ENCODE measurements at regions not wholly inside any gene's neighbourhood (a gene's known extent, or its start where the extent isn't known, plus 50 kb on each side); places are given as distances from the start of the nearest gene placed in this dataset.

DNA sequence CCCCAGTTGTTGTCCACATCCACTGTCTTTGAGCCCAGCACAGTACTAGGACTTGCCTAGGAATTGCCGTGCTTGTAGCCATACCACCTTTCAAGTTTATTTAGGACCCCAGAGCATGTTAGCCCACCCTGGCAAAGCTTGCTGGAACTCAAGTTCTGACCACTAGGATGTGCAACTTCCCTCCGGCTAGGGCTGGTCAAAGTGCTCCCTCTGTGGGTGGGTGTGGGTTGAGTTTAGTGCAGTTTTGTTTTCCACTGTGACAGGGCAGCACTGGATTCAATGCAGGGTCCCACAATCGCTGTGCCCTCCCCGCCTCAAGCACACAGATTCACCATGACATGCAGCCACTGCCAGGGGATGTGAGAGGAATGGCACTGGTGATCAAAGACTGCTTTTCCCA is 96.0 kb downstream of the RASGEF1B start:
- intact Hi-C loops (cut with DNase I) = no loop called here
- no peak for DNase-seq (ENCODE audit: low spot score)

DNA sequence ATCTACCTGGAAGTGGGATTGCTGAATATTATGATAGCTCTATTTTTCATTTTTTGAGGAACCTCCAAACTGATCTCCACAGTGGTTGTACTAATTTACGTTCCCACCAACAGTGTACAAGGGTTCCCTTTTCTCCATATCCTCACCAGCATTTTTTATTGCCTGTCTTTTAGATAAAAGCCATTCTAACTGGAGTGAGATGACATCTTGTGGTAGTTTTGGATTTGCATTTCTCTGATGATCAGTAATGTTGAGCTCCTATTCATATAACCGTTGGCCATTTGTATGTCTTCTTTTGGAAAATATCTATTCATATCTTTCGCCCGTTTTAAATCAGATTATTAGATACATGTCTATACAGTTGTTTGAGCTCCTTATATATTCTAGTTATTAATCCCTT is 101.8 kb downstream of the RASGEF1B start:
- DNase-seq (ENCODE audit: low spot score) = no peak
- intact Hi-C loops (cut with DNase I) = no loop called here

DNA sequence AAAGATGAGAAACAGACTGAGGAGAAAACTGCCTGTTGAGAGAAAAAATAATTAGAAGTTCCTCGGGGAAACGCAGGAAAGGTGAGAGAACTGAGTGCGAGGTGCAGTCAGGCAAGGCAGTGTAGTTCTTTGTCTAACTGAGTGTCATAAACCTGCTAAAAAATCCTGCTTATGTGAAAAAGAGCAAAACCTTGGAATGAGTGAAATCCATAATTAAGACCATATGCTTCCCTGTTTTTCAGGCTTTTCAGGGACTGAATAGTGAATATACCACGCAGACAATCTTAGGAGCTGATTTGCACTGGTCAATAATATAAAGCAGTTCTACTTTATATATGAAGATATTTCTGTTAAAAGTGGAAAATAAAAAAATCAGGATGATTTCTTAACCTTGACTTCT is 104.9 kb downstream of the RASGEF1B start:
- DNase-seq (ENCODE audit: low spot score) = no peak
- intact Hi-C loops (cut with DNase I) = loop anchor here in 1 of 2 donors (2.0 kb wide), 1 partner anchor 60 kb away; no protein-coding TSS in a partner anchor

DNA sequence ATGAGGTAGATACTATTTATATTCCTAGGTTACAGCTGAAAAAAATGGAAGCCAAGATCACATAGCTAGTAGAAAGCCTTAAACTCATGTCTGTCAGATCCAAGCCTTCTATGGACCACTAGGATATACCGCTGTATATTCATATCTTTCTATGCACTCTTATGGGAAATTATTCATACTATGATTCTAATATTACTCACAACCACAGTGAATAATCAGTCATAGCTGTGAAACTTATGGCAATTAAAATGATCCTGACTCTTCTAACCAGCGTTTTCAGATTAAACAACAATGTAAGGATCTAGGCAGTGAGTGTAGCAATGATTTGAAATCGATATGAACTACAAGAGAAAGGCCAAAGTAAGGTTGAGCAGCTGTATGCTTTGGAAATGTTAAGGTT is 111.0 kb downstream of the RASGEF1B start:
- intact Hi-C loops (cut with DNase I) = no loop called here
- no peak for DNase-seq (ENCODE audit: low spot score)

DNA sequence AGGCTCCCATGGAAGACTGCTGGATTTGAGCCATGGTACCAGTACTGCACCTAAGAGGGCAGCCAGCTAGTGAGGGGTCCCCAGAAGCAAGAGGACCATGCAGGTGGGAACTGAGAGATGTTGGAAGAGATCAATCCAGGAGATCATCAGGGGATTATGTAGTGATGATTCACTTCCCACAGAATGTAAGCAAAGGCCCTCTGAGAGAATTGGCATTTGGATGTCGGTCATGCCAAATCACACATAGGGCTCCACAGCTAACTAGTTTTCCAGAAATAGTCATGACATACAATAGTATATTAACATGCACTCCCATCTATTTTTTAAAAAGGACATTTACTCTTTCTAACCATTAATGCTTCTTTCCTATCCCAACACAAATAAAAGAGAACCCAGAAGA is 112.5 kb downstream of the RASGEF1B start:
- no peak for DNase-seq (ENCODE audit: low spot score)
- intact Hi-C loops (cut with DNase I) = loop anchor here (10.0 kb wide), 2 partner anchors 294 to 384 kb away; no protein-coding TSS in a partner anchor

DNA sequence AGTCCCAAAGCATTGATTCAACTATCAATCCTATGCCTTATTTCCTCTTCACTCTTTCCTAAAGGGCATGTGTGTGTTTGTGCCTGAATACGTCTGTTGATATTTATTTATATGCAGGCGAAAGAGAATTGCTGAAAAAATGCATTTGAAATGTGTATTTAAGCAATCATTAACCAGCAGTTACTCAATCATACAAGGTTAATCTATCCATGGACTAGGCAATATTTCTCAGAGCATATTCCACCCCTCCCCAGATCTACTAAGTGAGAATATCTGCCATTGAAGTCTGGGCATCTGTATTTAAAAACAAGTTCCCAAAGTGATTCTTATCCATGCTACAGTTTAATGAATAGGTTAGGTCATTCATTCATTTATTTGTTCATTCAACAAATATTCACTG is 113.6 kb downstream of the RASGEF1B start:
- DNase-seq (ENCODE audit: low spot score) = no peak
- intact Hi-C loops (cut with DNase I) = loop anchor here (10.0 kb wide), 2 partner anchors 293 to 383 kb away; no protein-coding TSS in a partner anchor

DNA sequence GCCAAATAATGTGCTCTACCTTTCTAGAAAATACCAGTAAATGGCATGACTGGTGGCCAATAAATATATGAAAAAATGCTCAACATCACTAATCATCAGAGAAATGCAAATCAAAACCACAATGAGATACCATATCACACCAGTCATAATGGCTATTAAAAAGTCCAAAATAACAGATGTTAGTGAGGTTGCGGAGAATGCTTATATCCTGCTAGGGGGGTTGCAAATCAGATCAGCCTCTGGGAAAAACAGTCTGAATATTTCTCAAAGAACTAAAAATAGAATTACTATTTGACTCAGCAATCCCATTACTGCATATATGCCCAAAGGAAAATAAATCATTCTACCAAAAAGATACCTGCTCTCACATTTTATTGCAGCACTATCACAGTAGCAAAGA is 115.1 kb downstream of the RASGEF1B start:
- DNase-seq (ENCODE audit: low spot score) = no peak
- intact Hi-C loops (cut with DNase I) = loop anchor here (10.0 kb wide), 2 partner anchors 292 to 382 kb away; no protein-coding TSS in a partner anchor

DNA sequence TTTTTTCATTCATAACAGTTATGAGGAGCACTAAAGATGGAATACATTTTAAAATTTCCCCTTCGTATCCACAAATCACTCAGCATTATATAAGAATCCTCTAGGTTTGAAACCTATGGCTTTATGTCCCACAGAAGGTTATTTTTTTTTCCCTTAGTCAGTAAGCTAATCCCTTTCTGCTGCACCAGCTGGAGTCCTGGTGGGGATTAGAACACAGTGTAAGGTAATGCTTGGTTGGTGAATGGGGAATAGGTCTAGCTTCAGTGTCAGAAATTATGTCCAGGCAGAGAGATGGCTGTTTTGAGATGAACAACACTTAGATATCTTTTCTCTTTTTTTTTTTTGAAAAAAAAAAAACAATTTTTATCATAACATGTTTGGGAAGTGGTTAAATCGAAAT is 116.6 kb downstream of the RASGEF1B start:
- intact Hi-C loops (cut with DNase I) = loop anchor here (10.0 kb wide), 2 partner anchors 290 to 380 kb away; no protein-coding TSS in a partner anchor
- no peak for DNase-seq (ENCODE audit: low spot score)

DNA sequence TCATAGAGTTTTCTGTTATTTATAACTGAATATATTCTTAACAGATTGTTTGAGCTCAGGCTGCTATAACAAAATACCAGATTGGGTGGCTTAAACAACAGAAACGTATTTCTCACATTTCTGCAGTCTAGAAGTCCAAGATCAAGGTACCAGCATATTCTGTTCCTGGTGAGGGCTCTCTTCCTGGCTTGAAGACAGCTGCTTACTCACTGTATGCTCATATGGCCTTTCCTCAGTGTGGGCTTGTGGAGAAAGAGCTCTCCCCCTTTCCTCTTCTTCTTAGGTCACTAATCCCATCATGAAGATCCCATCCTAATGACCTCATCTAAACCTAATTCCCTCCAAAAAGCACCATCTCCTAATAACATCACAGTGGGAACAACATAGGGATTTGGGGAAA is 117.8 kb downstream of the RASGEF1B start:
- intact Hi-C loops (cut with DNase I) = loop anchor here (10.0 kb wide), 2 partner anchors 289 to 379 kb away; no protein-coding TSS in a partner anchor
- no peak for DNase-seq (ENCODE audit: low spot score)

DNA sequence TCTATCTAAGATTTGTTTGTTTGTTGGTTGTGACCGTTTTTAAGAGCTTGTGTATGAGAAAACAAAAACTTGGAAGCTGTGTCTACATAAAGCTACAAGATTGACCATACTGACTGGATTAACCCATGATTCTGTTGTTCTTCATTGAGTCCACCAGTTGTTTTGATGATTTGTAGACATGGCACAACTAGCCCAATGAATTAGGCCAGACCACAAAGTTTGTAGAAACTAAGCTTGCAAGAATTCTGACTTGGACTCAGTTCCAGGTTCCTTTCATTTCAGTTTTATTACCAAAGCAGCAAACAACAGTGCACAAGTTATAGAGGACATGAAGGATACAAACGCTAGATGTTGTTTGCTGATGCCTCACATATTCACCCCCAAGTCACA is 119.3 kb downstream of the RASGEF1B start:
- DNase-seq (ENCODE audit: low spot score) = no peak
- intact Hi-C loops (cut with DNase I) = loop anchor here (10.0 kb wide), 2 partner anchors 288 to 378 kb away; no protein-coding TSS in a partner anchor

DNA sequence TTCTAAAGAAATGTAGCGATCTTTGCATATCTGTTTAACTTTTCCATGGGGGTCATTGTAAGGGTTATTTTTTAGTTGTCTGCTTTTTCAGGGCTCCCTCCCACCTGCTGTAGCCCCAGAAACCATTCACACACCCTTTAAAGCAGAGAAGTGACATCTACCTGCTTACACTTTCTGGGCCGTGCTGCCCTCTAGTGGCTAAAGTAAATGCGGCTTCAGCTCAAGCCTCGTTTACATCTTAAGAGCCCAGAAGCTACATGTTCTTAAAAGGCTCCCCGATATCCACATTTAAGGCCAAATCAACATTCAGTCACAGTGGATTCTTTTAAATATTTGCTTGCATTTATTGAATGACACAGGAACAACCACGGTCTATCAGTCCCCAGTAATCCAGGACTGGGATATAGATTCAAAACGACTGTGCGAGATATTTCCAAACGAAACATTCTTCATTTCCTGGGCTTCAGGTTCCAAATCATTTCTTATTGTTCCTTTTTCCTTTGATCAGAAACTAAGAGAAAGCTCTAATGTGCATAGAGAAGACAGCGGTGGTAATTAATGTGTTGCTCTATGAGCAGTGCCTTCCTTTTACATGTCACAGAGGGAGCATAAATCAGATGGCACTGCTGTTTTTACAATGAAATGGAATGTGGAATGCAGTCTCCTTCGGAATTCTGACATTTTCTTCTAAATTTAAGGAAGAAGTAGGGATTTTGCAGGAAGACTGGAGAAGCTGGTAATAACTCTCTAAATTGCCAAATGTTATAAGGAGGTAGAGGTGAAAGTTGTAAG is 119.9 kb downstream of the RASGEF1B start:
- intact Hi-C loops (cut with DNase I) = loop anchor here (10.0 kb wide), 2 partner anchors 287 to 377 kb away; no protein-coding TSS in a partner anchor
- peak; percentile 84 for DNase-seq (ENCODE audit: low spot score)

DNA sequence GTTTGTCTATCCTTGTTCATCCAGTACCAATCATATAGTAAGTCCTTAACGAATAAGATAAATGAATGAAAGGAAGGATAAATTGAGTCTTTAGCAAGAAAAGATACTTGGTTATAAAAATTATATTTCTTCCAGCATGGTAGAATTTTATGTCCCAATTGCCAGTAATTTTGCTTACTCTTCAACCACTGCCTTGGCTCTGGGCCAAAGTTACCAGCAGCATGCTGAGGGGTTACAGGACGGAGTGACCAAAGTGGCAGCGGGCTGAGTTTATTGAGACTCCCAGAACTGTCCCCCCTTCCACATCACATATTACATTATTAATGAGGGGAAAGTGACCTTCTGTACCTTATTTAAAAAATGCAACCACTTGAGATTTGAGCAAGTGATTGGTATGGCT is 121.7 kb downstream of the RASGEF1B start:
- DNase-seq (ENCODE audit: low spot score) = no peak
- intact Hi-C loops (cut with DNase I) = loop anchor here (10.0 kb wide), 2 partner anchors 285 to 375 kb away; no protein-coding TSS in a partner anchor

DNA sequence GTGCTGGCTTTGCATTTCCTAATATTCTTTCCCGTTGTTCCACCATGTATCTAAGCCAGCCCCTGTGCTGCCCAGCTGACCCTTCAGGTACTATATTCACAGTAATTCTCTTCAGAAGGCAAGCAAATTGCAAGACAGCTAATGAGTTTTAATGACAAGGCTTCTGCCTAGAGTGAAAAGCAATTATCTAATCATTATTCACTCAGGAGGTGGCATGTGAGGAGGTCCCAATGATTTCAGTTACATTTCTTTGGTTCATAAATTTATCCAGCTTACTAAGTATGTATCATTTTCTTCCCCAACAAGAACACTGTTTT is 123.0 kb downstream of the RASGEF1B start:
- intact Hi-C loops (cut with DNase I) = no loop called here
- DNase-seq (ENCODE audit: low spot score) = no peak

DNA sequence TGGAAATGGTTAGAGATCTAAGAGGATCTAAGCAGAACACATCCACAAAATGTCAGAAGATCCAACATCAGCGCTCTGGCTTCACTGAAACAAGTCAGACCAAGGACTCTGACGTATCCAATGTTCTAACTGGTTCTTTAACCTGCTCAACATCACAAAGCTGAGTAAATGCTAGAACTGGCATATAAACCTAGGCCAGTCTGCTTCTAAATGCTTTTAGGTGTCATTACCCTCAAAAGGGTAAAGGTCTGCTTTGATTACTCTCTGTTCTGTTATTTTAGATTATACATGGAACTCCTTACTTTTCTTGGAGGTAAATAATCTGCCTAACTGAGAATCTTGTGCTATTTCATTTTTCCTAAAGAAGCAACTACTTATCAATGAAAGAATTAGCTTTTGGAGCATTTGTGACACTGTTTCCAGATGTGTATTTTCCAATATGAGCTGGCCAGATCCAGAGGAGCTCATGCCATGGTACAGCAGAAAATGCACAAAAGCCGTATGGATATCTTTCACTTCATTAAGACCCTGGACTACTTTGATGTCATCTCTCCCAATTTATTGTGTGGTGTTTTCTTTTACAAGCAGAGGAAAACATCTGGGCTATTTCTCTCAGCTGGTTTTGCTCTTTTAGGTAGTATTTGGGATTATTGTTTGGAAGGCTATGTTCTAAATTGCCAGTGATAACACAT is 123.5 kb downstream of the RASGEF1B start:
- intact Hi-C loops (cut with DNase I) = no loop called here
- DNase-seq (ENCODE audit: low spot score) = no peak

DNA sequence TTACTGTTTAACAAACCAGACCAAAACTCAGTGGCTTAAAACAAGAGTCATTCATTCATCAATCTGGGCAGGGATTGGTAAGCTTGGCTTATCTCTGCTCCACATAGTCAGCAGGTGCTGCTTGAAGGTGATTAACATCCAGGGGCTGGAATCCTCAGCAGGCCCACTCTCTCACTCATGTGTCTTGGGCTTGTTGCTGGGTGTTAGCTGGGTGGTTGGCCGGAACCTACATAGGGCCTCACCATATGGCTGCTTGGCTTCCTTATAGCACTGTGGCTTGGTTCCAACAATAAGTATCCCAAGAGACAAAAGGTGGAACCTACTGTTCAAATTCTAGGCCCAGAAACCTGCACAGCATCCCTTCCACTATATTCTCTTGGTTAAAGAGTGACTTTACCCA is 125.0 kb downstream of the RASGEF1B start:
- intact Hi-C loops (cut with DNase I) = no loop called here
- no peak for DNase-seq (ENCODE audit: low spot score)

DNA sequence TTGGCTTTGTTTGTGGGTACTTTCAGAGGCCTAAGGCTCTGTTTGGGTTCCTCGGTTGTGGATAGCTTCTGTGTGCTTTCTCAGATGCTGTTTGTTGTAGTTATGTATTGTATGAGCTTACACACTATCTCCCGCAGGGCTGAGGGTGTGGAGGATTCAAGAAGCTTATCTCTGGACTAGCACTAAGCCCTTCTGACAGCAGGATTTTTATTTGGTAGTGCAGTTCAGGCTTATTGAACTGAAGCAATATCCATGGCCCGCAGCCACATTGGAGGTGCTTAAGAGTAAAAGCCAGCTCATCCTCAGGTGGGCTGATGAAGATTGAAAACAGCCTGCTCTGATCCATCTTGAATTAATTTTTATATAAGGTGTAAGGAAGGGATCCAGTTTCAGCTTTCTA is 128.2 kb downstream of the RASGEF1B start:
- intact Hi-C loops (cut with DNase I) = no loop called here

DNA sequence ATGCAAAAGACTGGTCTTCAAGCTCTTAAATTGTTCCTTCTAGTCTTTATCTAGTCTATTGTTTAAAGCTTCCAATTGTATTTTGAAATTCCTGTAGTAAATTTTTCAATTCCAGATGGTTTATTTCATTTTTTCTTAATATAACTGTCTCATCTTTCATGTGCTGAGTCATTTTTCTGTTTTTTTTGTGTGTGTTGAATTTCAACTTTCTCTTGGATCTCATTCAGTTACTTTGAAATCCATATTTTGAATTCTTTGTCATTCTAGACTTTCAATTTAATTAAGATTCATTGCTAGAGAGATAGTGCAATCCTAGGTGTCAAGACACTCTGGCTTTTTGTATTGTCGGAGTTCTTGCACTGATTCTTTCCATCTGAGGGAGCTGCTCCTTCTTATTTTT is 128.0 kb upstream of the PRKG2 start:
- intact Hi-C loops (cut with DNase I) = no loop called here
- no peak for DNase-seq (ENCODE audit: low spot score)

More for the DNA sequence above, 128.2 kb downstream of the RASGEF1B start:
- DNase-seq (ENCODE audit: low spot score) = no peak

DNA sequence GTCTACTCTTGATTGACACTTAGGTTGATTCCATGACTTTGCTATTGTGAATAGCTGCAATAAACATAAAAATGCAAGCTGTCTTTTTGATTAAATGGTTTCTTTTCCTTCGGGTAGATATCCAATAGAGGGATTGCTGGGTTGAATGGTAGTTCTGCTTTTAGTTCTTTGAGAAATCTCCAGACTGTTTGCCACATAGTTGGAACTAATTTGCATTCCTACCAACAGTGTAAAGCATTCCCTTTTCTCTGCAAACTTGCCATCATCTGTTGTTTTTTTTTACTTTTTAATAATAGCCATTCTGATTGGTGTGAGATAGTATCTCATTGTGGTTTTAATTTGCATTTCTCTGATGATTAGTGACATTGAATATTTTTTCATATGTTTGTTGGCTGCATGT is 122.2 kb upstream of the PRKG2 start:
- intact Hi-C loops (cut with DNase I) = no loop called here
- no peak for DNase-seq (ENCODE audit: low spot score)

DNA sequence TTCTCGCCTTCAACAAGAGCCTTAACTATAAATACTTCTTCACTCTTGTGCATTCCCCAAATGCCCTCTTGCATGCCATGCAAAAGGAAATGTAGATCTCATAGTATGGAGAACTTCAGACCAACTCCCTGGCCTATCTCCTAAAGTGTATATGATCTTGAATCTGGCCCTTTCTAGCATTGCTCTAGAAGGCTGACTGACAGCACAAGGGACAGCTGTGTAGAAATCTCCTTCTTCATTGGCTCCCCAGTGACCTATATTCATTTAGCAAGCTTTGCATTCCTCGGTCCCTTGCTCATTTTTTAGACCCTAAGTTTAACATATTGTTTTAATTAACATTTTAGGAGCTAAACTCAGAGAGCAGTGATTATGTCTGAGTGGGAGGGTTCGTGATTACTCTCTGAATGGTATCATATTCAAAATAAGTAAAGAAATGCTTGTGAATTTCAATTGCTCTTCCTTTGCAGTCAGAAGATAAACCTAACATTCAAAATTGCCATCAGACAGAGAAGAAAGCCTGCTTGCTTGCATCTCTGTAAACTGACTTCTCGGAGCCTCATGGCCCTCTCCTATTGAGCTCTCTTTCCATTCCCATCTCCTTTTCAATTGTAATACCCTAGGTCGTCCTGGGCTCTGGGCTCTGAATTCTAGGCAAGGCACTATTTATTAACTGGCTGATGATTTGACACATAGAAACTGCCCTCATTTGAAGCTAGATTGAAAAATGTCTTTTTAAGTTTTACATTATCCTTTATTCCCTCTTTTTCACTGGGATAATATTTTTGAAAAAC is 120.3 kb upstream of the PRKG2 start:
- intact Hi-C loops (cut with DNase I) = no loop called here
- DNase-seq (ENCODE audit: low spot score) = no peak

DNA sequence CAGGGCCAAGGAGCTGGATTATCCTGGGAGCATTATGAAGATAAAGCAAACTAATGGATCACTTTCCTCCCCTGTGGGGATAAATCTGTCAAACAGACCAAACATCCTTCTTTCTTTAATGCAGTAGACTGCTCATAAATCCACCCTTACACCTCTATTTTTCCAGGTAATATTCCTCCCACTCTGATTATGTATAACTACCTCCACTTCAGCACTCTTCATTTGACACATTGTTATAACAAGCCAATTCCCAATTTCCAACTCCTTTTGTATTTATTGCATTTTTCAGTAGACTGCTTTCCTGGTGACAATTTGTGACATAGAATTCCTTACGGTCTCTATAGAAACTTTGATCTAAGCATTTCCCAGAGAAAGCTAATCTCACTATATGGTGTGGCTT is 115.0 kb upstream of the PRKG2 start:
- intact Hi-C loops (cut with DNase I) = no loop called here
- no peak for DNase-seq (ENCODE audit: low spot score)
